Activated T-cell treated with anti-CD3 and anti-CD28 coated beads for 4 hours (primary cell): ENCODE measurements at regions not wholly inside any gene's neighbourhood (a gene's known extent, or its start where the extent isn't known, plus 50 kb on each side); places are given as distances from the start of the nearest gene placed in this dataset.
"Not testable (repeated sequence)": the region's sequence is repeated elsewhere in the genome, so short reads cannot be mapped to it uniquely, and the experiment has no call there.

Experiments used
- DNase-seq: peaks from one replicate; pipeline ENCODE4 v3.0.0-alpha.2; 2020

DNA sequence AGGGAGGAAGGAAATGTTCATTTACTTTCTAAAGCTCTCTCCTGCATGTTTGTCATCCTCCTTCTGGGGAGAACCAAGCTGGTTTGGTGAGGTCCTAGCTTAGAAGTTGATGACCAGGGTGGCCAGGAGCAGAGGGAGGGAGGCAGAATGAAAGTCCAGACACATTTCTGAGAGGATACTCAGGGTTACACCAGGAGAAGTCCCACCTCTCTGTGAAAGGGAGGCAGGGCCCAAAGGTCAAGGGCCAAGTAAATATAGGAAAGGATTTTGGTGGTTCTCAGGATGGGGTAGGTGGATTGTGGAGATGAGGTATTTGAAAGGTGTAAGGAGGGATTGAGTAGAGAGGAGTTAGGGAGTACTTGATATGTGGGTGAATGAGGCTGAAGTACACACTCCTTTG lies 58.0 kb upstream of the FBXO11 start:
- no peak for DNase-seq

DNA sequence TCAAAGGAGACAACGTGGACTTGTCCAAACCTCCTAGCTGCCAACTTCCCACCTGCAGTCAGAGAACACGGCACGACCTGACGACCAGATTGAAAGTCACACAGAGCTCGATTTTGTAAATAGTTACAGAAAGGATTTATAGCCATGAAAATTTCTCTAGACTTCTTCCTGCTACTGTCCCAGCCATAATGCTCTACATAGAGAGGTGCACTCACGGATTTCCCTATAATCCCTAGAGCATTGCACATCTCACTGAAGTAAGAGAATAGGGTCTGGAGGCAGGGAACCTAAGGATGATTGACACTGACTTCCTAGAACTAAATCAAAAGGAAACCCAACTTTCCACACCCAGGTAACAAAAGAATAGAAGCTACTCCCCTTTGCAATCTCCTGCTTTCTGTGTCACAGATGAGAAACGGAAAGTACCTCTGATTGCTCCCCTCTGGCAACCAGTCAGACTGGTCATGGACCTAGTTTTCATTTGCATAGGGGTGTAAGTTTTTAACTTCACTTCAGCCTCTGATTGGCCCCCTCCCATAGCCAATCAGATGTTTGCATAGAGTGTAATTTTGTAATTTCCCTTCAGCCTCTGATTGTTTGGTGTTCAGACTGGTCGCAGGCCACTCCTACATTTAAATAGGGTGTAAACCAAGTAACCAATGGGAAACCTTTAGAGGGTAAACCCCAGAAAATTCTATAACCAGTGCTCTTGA lies 58.6 kb upstream of the FBXO11 start:
- DNase-seq = no peak

DNA sequence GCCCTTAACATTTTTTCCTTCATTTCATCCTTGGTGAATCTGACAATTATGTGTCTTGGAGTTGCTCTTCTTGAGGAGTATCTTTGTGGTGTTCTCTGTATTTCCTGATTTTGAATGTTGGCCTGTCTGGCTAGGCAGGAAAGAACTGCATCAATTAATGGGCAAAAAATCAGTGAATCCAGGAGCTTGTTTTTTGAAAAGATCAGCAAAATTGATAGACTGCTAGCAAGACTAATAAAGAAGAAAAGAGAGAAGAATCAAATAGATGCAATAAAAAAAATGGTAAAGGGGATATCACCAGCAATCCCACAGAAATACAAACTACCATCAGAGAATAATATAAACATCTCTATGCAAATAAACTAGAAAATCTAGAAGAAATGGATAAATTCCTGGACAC lies 70.4 kb upstream of the FBXO11 start:
- not testable (repeated sequence) for DNase-seq

DNA sequence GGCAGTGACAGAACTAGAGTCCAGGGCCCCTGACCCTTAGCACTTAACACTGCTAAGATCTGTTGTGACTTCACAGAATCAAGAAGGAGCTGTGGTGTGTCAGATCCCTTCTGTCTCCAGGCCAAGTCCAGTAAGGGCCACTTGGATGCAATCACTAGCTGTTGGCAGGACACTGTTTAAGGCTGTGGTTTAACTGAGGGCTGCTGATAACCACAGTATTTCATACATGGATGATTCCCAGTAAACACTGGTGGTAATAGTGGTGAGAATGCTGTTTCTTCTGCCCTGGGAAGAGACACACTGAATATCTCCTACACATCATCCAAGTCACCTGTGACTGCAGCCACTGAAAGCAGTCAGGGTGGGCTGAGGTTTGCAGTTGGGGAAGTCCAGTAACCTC lies 77.7 kb upstream of the FBXO11 start:
- no peak for DNase-seq

DNA sequence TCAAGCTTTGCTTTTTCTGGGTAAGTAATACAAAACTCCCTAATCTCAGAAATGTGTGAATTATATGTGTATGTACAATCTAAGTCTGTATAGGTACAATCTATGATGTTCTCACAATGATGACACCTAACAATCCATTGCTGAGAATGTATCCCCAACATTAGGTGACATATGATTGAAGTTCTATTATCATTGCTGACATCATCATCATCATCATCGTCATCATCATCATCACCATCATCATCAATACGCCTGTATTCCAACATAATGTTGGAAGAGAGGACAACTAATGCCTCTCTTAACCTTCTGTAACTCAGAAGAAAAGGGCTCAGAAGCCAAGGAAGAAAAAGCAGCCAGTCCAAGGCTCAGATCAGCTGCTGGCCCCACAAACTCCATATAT lies 84.2 kb upstream of the FBXO11 start:
- no peak for DNase-seq

DNA sequence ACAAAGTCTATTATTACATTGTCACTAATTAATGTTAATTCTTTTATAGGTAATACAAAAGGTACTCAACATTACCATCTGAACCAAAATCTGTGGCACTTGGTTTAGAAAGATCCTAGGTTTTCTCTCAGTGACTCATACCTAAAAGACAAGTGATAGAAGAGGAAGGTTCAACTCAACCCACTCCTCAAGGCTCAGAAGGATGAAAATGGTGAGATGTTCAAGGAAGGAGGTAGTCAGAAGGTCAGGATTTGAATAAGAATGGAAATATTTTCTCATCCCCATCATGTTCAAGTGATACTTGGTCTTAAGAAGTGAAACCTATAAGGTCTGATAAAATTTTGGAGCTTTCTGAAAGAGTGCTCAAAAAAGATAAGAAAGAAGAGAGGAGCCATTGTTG lies 86.4 kb upstream of the FBXO11 start:
- DNase-seq = no peak

DNA sequence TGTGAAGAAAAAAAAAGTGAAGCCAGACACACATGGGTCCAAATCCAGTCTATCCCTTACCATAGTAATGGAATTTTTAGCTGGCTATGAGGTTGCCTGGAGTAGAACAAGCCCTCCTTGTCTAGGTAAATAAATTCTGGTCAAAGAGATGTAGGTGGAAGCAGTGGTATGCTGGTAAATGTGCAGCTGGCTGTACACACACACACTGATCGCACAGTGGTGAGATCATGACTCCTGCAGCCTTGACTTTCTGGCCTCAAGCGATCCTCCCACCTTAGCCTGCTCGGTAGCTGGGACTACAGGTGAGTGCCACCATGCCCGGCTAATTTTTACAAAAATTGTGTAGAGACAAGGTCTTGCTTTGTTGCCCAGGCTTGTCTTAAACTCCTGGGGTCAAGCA lies 90.5 kb upstream of the FBXO11 start:
- DNase-seq = no peak

DNA sequence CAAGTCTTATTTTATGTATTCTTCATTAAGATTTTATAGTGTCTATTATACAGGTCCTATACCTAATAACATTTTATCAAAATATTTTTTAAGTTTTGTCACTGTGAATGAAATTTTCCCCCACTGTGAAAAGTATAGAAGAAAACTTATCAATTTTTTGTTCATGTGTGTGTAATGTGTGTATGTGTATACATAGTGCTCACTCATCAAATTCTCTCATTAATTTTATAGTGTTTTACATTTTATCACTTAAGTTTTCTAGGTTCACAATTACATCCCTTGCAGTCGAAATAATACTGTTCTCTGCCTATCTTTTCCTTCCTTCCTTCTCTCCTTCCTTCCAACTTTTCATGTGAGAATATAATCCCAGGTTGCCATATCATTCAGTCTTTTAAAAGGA lies 93.2 kb upstream of the FBXO11 start:
- no peak for DNase-seq

DNA sequence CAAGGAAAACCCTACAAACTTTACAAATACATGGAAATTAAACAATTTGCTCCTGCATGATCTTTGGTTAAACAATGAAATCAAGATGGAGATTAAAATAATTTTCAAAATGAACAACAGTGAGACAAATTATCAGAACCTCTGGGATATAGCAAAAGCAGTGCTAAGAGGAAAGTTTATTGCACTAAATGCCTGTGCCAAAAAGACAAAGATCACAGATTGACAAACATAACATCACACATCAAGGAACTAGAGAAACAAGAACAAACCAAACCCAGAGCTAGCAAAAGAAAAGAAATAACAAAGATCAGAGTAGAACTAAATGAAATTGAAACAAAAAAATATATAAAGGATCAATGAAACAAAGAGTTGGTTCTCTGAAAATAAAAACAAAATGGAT lies 95.2 kb upstream of the FBXO11 start:
- no peak for DNase-seq

DNA sequence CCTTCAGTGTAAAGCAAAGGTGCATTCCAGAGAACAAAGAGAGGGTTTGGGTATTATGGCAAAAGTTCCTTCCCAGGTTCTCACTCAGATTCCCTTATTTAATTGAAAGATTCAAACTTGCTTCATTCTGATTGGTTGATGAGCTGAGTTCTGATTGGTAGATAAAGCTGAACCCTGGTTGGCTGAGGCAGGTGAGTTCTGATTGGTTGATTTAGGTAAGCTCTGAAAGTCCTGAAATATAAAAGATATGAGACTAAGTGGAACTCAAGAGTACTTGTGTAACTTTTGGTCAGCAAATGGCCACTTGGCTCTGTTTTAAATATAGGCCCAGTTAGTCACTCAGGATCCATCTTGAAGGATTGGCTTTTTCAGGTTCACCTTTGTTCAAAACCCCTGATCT lies 99.8 kb upstream of the FBXO11 start:
- no peak for DNase-seq

DNA sequence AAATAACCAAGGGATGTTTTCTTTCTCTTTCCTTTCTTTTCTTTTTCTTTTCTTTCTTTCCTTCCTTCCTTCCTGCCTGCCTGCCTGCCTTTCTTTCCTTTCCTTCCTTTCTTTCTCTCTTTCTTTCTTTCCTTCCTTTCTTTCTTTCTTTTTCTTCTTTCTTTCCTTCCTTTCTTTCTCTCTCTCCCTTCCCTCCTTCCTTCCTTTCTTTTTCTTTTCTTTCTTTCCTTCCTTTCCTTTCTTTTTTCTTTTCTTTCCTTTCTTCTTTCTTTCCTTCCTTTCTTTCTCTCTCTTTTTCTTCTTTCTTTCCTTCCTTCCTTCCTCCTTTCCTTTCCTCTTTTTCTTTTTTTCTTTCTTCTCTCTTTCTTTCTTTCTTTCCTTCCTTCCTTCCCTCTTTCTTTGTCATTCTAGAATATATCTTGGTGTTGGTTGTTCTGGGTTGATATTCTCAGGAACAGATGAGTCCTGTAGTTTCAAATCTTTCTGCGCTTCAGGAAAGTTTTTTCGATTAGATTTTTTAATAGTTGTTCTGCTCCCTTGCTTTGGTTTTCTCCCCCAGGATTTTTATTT lies 101.5 kb upstream of the FBXO11 start:
- DNase-seq = no peak

DNA sequence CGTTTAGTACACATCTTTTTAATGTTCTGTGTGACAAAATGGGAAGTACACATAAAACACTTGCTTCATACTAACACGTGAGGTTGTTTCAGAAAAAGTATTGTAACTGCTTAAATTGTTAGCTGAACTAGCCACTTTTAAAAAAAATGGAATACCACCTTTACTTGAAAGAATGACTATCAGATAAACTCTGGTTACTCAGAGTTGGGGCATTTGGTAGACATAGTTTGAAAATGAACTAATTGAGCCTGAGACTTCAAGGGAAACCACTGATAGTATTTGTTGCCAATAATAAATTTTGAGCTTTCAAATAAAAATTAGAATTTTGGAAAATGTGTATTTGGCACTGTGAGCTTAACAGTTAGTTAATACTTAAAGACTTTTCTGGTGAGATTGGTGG lies 103.0 kb upstream of the FBXO11 start:
- no peak for DNase-seq

DNA sequence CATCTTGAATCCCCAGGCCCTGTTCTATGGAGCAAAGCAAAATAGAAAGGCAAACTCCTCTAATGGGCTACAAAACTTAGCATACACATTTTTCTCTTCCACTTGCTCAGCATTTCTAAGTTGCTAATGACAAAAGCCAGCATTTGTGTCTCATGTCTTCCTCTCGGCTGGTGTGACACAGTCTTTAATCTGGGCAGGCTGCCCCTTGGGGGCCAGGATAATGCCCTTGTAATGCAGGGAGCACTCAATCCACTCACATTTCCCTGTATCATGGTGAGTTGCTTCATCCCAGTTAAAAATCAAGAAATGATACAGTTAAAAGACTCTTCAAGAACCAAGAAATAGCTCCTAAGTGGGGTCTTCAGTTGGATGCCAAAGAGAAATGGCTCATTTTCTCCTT lies 109.1 kb upstream of the FBXO11 start:
- DNase-seq = no peak

DNA sequence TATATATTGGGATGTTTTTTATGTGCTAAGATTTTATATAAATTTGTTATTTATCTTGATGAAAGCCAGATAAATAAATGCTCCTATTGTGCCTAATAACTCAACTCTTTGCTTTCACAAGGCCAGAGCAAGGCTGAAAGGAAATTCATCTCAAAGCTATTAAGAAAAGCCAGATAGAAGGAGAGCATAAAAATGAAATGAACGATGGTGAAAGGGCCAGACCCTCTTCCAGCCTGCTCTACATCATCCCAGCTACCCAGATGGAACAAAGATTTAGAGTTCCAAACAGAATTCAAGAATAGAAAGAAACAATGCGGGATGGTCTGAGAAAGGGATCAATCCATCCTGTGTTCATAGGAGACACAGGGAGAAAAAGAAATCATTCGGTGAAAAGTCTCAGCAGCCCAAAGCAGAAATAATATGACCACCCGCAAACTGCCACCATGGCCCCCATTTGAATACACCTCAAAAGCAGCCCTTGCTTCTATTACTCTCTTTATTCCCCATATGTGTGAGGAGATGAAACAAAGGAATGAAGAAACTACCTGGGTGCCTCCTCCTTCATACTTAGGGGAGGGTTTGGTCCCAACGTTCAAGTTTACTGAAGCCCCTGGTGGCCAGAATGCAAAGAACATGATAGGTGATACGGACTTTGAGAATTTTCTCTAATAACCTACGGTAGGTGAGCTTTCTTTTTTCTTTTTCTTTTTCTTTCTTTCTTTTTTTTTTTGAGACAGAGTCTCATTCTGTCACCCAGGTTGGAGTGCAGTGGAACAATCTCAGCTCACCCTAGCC lies 110.1 kb upstream of the FBXO11 start:
- DNase-seq = no peak

DNA sequence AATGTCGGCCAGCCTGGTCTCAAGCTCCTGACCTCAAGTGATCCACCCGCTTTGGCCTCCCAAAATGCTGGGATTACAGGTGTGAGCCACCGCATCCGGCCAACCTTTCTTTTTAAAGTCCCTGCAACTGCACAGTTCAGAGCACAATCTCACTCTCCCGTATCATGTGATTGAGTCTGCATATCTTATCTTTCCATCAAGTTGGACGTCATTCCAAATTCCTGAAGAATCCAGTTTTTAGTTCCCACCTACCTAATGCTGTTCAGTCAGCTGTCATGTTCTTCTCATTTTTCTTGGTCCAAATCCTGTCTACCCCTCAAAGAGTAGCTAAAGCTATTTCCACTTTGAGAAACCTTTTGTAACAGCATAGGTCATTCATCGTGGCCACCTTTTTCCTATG lies 110.8 kb upstream of the FBXO11 start:
- no peak for DNase-seq

DNA sequence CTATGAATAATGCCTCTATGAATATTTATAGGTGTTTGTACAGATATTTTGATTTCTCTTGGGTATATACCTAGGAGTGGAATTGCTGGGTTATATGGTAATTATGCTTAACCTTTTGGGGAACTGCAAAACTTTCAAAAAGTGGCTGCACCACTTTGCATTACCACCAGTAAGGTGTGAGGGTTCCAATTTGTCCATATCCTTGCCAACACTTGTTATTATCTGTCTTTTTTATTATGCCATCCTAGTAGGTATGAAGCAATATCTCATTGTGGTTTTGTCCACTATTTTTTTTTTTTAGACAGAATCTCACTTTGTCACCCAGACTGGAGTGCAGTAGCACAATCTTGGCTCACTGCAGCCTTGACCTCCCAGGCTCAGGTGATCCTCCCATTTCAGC lies 112.2 kb upstream of the FBXO11 start:
- DNase-seq = no peak

DNA sequence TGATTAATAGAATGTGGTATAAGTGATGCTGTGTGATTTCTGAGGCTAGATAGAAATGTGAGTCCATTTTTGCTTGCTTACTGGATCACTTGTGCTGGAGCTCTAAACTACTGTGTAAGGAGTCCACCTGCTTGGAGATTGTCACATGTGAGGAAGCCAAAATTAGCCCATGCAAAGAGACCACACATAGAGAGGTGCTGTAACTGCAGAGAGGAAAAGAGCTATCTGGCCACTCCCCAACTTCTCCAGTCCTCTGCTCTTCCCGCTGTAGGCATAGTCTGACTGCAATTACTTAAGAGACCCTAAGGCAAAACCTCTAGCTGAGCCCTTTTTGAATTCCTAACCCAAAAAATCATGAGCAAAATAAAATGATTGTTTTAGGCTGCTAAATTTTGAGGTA lies 120.6 kb upstream of the FBXO11 start:
- no peak for DNase-seq

DNA sequence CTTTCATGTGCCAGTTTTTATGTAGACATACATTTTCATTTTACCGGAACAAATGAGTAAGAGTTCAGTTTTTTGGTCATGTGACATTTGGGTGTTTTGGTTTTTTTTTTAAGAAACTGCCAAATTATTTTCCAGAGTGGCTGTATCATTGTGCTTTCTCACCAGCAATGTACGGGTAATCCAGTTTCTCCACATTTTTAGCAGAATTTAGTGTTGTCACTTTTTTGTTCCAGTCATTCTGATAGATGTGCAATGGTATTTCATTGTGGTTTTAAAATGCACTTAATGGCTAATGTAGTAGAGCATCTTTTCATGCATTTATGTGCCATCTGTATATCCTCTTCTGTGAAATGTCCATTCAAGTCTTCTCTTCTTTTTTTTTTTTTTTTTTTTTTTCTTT lies 126.5 kb upstream of the FBXO11 start:
- DNase-seq = no peak

DNA sequence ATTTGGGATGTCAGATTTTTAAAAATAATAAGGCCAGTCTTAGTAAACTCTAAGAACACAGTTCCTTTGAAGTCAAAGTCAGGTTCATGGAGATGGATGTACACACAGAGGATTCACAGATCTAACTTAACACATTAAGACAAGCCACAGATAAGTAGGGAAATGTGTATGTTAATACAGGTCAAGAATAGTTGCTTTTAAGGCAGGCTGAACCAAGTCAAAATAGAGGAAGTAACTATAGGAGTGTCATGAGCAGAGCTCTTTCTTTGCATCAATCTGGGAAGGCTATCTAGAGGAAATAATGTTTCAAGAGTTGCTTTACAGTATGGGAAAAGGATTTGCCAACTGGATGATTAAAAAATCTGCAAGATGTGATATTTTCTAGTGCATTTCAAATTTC lies 128.0 kb upstream of the FBXO11 start:
- DNase-seq = no peak

DNA sequence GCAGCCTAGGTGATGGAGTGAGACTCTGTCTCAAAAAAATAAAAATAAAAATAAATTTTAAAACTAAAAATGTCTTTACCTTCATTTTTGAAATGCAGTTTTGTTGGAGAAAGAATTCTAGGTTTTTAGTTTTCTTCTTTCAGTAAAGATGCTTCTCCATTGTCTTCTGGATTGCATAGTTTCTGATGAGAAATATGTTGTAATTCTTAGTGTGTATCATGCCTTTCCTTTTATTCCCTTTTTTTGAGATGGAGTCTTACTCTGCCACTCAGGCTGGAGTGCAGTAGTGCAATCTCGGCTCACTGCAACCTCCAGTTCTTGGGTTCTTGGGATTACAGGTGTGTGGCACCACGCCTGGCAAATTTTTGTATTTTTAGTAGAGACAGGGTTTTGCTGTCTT lies 130.0 kb upstream of the FBXO11 start:
- DNase-seq = no peak

DNA sequence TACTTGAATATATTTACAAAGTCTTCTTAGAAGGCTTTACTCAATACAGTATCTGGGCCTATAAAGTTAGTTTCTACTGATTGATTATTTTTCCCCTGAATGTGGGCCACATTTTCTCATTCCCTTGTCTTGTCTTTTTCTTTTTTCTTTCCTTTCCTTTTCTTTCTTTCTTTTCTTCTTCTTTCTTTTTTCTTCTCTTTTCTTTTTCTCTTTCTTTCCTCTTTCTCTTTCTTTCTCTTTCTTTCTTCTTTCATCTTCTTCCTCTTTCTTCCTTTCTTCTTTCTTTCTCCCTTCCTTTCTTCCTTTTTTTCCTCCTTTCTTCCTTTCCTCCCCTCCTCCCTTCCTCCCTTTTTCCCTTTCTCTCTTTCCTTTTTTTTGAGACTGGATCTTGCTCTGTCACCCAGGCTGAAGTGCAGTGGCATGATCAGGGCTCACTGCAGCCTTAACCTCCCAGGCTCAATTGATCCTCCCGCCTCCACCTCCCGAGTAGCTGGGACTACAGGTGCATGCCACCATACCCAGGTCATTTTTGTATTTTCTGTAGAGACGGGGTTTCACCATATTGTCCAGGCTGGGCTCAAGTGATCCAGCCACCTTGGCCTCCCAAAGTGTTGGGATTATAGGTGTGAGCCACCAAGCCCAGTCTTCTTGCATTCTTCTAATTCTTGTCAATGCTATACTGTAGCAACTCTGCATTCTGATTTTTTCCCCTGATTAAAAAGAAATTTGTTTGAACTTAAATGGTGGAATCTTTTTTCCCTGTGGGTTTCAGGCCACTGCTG lies 133.1 kb upstream of the FBXO11 start:
- DNase-seq = no peak

DNA sequence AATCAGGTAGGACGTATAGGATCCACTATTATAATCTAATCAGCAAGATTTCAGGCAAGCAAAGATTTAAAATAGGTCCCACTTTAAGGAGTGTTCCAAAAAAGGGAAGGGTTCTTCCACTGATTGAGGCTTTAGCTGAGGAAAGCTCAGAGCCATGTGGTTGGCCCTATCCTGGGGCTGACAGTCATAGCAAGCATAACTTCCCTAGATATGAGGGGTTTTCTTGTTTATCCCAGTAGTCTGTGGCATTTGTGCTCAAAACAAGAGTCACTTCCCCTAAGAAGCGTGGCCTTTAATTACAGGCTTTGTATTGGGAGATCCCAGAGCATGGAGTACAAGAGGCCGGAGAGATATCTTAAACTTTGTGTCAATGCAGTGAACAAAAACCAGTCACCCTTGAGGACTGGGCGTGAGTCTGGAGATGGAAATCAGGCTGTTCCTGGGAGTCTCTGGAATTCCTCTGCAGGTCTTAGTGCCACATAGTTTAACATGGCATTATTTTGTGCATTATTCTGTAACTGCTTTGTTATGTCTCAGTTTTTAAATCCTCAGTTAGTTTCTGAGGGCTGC lies 136.9 kb upstream of the FBXO11 start:
- no peak for DNase-seq

DNA sequence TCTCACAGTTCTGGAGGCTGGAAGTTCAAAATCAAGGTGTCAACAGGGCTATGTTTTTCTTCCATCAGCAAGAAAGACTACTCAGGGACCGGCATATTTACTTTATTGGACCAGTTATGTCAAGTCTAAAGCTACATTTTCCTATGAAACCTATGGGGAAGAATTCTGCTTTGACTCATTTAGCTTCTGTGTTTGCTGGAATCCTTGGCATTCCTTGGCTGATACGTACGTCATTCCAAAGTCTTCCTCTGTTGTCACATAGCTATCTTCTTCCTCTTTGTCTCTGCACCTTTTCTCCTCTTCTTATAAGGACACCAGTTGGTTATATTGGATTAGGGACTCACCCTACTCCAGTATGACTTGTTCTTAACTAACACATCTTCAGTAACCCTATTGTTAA lies 137.4 kb upstream of the FBXO11 start:
- DNase-seq = no peak
